ENCODE measurements at regions not wholly inside any gene's neighbourhood (a gene's known extent, or its start where the extent isn't known, plus 50 kb on each side); places are given as distances from the start of the nearest gene placed in this dataset.
"Not testable (repeated sequence)": the region's sequence is repeated elsewhere in the genome, so short reads cannot be mapped to it uniquely, and the experiment has no call there.

- no peak for DNase-seq (ENCODE audit: low spot score)
Observed at GRCh38 chr4:26242451-26242850, 78.4 kb upstream of the RBPJ start.

- not testable (repeated sequence) for DNase-seq (ENCODE audit: low spot score)
Observed at GRCh38 chr4:26244138-26244537, 76.7 kb upstream of the RBPJ start.

GRCh38 chr4:26248647-26249046 lies 72.2 kb upstream of the RBPJ start:
- no peak for DNase-seq (ENCODE audit: low spot score)

- DNase-seq (ENCODE audit: low spot score) = no peak
Observed at GRCh38 chr4:26252349-26253025, 68.3 kb upstream of the RBPJ start.

- no peak for DNase-seq (ENCODE audit: low spot score)
Observed at GRCh38 chr4:26253968-26254367, 66.8 kb upstream of the RBPJ start.

- no peak for DNase-seq (ENCODE audit: low spot score)
Observed at GRCh38 chr4:26255989-26256388, 64.8 kb upstream of the RBPJ start.

GRCh38 chr4:26257444-26257843 lies 63.4 kb upstream of the RBPJ start:
- DNase-seq (ENCODE audit: low spot score) = not testable (repeated sequence)

- DNase-seq (ENCODE audit: low spot score) = no peak
Observed at GRCh38 chr4:26257850-26258249, 63.0 kb upstream of the RBPJ start.

GRCh38 chr4:26260571-26260970 lies 60.2 kb upstream of the RBPJ start:
- no peak for DNase-seq (ENCODE audit: low spot score)

- DNase-seq (ENCODE audit: low spot score) = no peak
Observed at GRCh38 chr4:26261405-26261804, 59.4 kb upstream of the RBPJ start.

GRCh38 chr4:26263165-26263564 lies 57.6 kb upstream of the RBPJ start:
- no peak for DNase-seq (ENCODE audit: low spot score)

- no peak for DNase-seq (ENCODE audit: low spot score)
Observed at GRCh38 chr4:26264109-26264508, 56.7 kb upstream of the RBPJ start.

- no peak for DNase-seq (ENCODE audit: low spot score)
Observed at GRCh38 chr4:26267087-26267486, 53.7 kb upstream of the RBPJ start.

GRCh38 chr4:26268246-26268645 lies 52.6 kb upstream of the RBPJ start:
- no peak for DNase-seq (ENCODE audit: low spot score)

- DNase-seq (ENCODE audit: low spot score) = no peak
Observed at GRCh38 chr4:26269038-26269437, 51.8 kb upstream of the RBPJ start.

Data from CD4-positive, alpha-beta T cell treated with Interleukin-2 at 100 ng/mL for 4 hours (primary cell).